GM23338 (cell line): ENCODE measurements at regions not wholly inside any gene's neighbourhood (a gene's known extent, or its start where the extent isn't known, plus 50 kb on each side); places are given as distances from the start of the nearest gene placed in this dataset.

Experiments
- ATAC-seq: fragments of 200-7000 bp; cut with Tn5 transposase; 3 replicates; pipeline ENCODE4 v1.9.1; 2020
- DNase-seq: peaks from one replicate; pipeline ENCODE4 v3.0.0-alpha.2; 2015; ENCODE audit warnings: low spot score
- H2AFZ ChIP-seq: fragments of 200-600 bp; sonication (generic); 2 replicates; pipeline ENCODE4 v1.8.0; 2016; ENCODE audit warnings: antibody characterized with exemption, mild to moderate bottlenecking, moderate library complexity
- H3F3A ChIP-seq: fragments of 200-600 bp; sonication (generic); replicated peaks from 2 replicates; pipeline ENCODE4 v1.8.0; 2017; ENCODE audit warnings: antibody characterized with exemption, mixed run types, low read depth
- H3K27ac ChIP-seq: fragments of 200-600 bp; sonication (generic); 2 replicates; pipeline ENCODE4 v1.6.1; 2016; ENCODE audit warnings: low read depth
- H3K27me3 ChIP-seq: fragments of 200-600 bp; sonication (generic); 2 replicates; pipeline ENCODE4 v1.8.0; 2016; ENCODE audit warnings: mild to moderate bottlenecking, mixed run types, moderate library complexity; ENCODE audit not compliant: insufficient read depth
- H3K36me3 ChIP-seq: fragments of 200-600 bp; sonication (generic); 2 replicates; pipeline ENCODE4 v1.8.0; 2016; ENCODE audit warnings: mild to moderate bottlenecking; ENCODE audit not compliant: insufficient read depth
- H3K4me1 ChIP-seq: fragments of 200-600 bp; sonication (generic); 2 replicates; pipeline ENCODE4 v1.8.0; 2016; ENCODE audit warnings: mild to moderate bottlenecking, moderate library complexity; ENCODE audit not compliant: insufficient read depth
- H3K4me2 ChIP-seq: fragments of 200-600 bp; sonication (generic); 2 replicates; pipeline ENCODE4 v1.7.1; 2017; ENCODE audit warnings: mixed run types
- H3K4me3 ChIP-seq: fragments of 200-600 bp; sonication (generic); 2 replicates; pipeline ENCODE4 v1.6.1; 2016; ENCODE audit warnings: mixed run types
- H3K79me2 ChIP-seq: fragments of 200-600 bp; sonication (generic); replicated peaks from 2 replicates; pipeline ENCODE4 v1.8.0; 2017; ENCODE audit warnings: mild to moderate bottlenecking; ENCODE audit not compliant: insufficient read depth
- H3K9me2 ChIP-seq: fragments of 200-600 bp; sonication (generic); 2 replicates; pipeline ENCODE4 v1.8.0; 2017; ENCODE audit not compliant: insufficient read depth
- H4K20me1 ChIP-seq: fragments of 200-600 bp; sonication (generic); replicated peaks from 2 replicates; pipeline ENCODE4 v1.8.0; 2017; ENCODE audit warnings: mild to moderate bottlenecking; ENCODE audit not compliant: insufficient read depth
- H3K27ac Mint-ChIP-seq: 2 replicates; pipeline ENCODE4 v1.8.0; 2020; ENCODE audit warnings: inconsistent platforms, mild to moderate bottlenecking, moderate library complexity, mixed read lengths
- H3K27me3 Mint-ChIP-seq: 3 replicates; pipeline ENCODE4 v1.8.0; 2022; ENCODE audit warnings: low read depth, mild to moderate bottlenecking, moderate library complexity, mixed read lengths, inconsistent platforms; ENCODE audit not compliant: insufficient read depth, poor library complexity
- H3K36me3 Mint-ChIP-seq: 3 replicates; pipeline ENCODE4 v1.8.0; 2021; ENCODE audit warnings: low read depth, mild to moderate bottlenecking, inconsistent platforms, moderate library complexity, mixed read lengths
- H3K4me1 Mint-ChIP-seq: 3 replicates; pipeline ENCODE4 v1.8.0; 2020; ENCODE audit warnings: mild to moderate bottlenecking, inconsistent platforms, mixed read lengths
- H3K4me3 Mint-ChIP-seq: 3 replicates; pipeline ENCODE4 v1.8.0; 2021; ENCODE audit warnings: moderate library complexity, mild to moderate bottlenecking, inconsistent platforms, mixed read lengths
- H3K9me3 Mint-ChIP-seq: 3 replicates; pipeline ENCODE4 v1.8.0; 2020; ENCODE audit warnings: moderate library complexity, mild to moderate bottlenecking, inconsistent platforms, mixed read lengths
- CTCF ChIP-seq, 2 experiments: fragments of 200-600 bp in 1 of 2; sonication (generic) in 1 of 2; conservative IDR thresholded peaks; 2 replicates each; pipeline versions ENCODE4 v1.5.1 to v1.6.1; 2016 to 2017; ENCODE audit warnings: antibody characterized with exemption in 2 of 2, low read depth in 2 of 2, mild to moderate bottlenecking in 2 of 2, moderate library complexity in 1 of 2
- ETS1 ChIP-seq: IDR thresholded peaks from 2 replicates; pipeline ENCODE4 v1.6.1; 2016; ENCODE audit warnings: antibody characterized with exemption
- EZH2 ChIP-seq: fragments of 200-600 bp; sonication (generic); IDR thresholded peaks from one replicate; pipeline ENCODE4 v1.8.0; 2017; ENCODE audit warnings: antibody characterized with exemption, mild to moderate bottlenecking, low read depth; ENCODE audit not compliant: unreplicated experiment
- EZH2phosphoT487 ChIP-seq: fragments of 200-600 bp; sonication (generic); IDR thresholded peaks from one replicate; pipeline ENCODE4 v1.8.1; 2018; ENCODE audit warnings: antibody characterized with exemption; ENCODE audit not compliant: unreplicated experiment
- JUNB ChIP-seq: IDR thresholded peaks from one replicate; pipeline ENCODE4 v1.6.1; 2016; ENCODE audit warnings: antibody characterized with exemption; ENCODE audit not compliant: unreplicated experiment
- ZNF331 ChIP-seq: fragments of 250-450 bp; sonication (Bioruptor Pico); IDR thresholded peaks from 2 replicates; pipeline ENCODE4 v1.5.0; 2020; ENCODE audit warnings: low read depth, mild to moderate bottlenecking, moderate library complexity
- TF ChIP-seq, protein P1 (sequence below): fragments of 250-450 bp; sonication (Bioruptor Pico); IDR thresholded peaks from 2 replicates; pipeline ENCODE4 v1.5.0; 2020; ENCODE audit warnings: mild to moderate bottlenecking, moderate library complexity
- TF ChIP-seq, protein P2 (sequence below): IDR thresholded peaks from one replicate; pipeline ENCODE4 v1.6.1; 2018; ENCODE audit warnings: antibody characterized with exemption; ENCODE audit not compliant: unreplicated experiment

GRCh38 chr3:78021710-78022109 lies 981.8 kb downstream of the ROBO2 start:
- H3K36me3 Mint-ChIP-seq: no peaks in the 10 kb centered on the region
- no peaks in the 10 kb centered on the region for H3K4me1 Mint-ChIP-seq
- TF ChIP-seq ZNF331 (CRISPR knock-in tag) (no peak), EZH2 (no peak), ETS1 (no peak), JUNB (no peak)
- no peaks in the 10 kb centered on the region for H3K36me3 ChIP-seq
- H3K27ac ChIP-seq: no peak overlapping the region
- no peaks in the 10 kb centered on the region for H3K9me3 Mint-ChIP-seq
- H3K4me3 ChIP-seq: no peak overlapping the region
- H3K4me3 Mint-ChIP-seq: no peak overlapping the region
- no peak overlapping the region for H3K27ac Mint-ChIP-seq
- no peaks in the 10 kb centered on the region for H3K79me2 ChIP-seq
- DNase-seq (no peak), ATAC-seq (no peak)
- no peaks in the 10 kb centered on the region for H3K4me1 ChIP-seq
- no peaks in the 10 kb centered on the region for H4K20me1 ChIP-seq
- peaks cover 5% of the 10 kb centered on the region for H3K27me3 Mint-ChIP-seq
- H3K9me2 ChIP-seq: no peaks in the 10 kb centered on the region; the same call in 1 of the 2 replicates
- no peaks in the 10 kb centered on the region for H3F3A ChIP-seq
- no peaks in the 10 kb centered on the region for H3K27me3 ChIP-seq
- no peak overlapping the region for H3K4me2 ChIP-seq
- no peak overlapping the region for H2AFZ ChIP-seq

DNA sequence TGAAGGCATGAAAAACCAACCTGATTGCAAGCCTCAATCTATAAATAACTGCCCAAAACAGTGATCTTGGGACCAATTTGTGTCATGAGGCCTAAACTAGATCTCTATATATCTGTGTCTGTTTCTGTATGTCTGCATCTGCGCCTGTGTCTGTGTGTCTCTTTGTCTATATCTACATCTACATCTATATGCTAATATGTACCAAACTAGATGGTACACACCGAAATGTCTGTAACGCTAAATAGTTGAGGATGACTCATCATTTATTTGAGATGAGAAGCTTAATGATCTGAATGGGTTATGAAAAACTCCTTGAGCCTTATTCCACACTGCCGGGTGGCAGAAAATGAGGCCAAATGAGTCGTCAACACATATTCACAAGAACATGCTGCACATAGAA lies 982.3 kb downstream of the ROBO2 start:
- peaks cover 4% of the 10 kb centered on the region for H3K27me3 Mint-ChIP-seq
- Histone ChIP-seq H4K20me1 (no peaks in the 10 kb centered on the region), H3K27me3 (no peaks in the 10 kb centered on the region), H3K9me2 (no peaks in the 10 kb centered on the region; the same call in 1 of the 2 replicates), H3F3A (no peaks in the 10 kb centered on the region), H3K4me2 (no peak overlapping the region), H3K4me3 (no peak overlapping the region), H3K27ac (no peak overlapping the region), H3K79me2 (no peaks in the 10 kb centered on the region), H2AFZ (peak overlapping the region; percentile 69; the same call in 1 of the 2 replicates), H3K4me1 (no peaks in the 10 kb centered on the region), H3K36me3 (no peaks in the 10 kb centered on the region)
- ATAC-seq (no peak), DNase-seq (no peak)
- no peaks in the 10 kb centered on the region for H3K9me3 Mint-ChIP-seq
- H3K4me3 Mint-ChIP-seq: no peak overlapping the region
- no peak overlapping the region for H3K27ac Mint-ChIP-seq
- H3K36me3 Mint-ChIP-seq: no peaks in the 10 kb centered on the region
- no peaks in the 10 kb centered on the region for H3K4me1 Mint-ChIP-seq
- TF ChIP-seq, protein P1, sequence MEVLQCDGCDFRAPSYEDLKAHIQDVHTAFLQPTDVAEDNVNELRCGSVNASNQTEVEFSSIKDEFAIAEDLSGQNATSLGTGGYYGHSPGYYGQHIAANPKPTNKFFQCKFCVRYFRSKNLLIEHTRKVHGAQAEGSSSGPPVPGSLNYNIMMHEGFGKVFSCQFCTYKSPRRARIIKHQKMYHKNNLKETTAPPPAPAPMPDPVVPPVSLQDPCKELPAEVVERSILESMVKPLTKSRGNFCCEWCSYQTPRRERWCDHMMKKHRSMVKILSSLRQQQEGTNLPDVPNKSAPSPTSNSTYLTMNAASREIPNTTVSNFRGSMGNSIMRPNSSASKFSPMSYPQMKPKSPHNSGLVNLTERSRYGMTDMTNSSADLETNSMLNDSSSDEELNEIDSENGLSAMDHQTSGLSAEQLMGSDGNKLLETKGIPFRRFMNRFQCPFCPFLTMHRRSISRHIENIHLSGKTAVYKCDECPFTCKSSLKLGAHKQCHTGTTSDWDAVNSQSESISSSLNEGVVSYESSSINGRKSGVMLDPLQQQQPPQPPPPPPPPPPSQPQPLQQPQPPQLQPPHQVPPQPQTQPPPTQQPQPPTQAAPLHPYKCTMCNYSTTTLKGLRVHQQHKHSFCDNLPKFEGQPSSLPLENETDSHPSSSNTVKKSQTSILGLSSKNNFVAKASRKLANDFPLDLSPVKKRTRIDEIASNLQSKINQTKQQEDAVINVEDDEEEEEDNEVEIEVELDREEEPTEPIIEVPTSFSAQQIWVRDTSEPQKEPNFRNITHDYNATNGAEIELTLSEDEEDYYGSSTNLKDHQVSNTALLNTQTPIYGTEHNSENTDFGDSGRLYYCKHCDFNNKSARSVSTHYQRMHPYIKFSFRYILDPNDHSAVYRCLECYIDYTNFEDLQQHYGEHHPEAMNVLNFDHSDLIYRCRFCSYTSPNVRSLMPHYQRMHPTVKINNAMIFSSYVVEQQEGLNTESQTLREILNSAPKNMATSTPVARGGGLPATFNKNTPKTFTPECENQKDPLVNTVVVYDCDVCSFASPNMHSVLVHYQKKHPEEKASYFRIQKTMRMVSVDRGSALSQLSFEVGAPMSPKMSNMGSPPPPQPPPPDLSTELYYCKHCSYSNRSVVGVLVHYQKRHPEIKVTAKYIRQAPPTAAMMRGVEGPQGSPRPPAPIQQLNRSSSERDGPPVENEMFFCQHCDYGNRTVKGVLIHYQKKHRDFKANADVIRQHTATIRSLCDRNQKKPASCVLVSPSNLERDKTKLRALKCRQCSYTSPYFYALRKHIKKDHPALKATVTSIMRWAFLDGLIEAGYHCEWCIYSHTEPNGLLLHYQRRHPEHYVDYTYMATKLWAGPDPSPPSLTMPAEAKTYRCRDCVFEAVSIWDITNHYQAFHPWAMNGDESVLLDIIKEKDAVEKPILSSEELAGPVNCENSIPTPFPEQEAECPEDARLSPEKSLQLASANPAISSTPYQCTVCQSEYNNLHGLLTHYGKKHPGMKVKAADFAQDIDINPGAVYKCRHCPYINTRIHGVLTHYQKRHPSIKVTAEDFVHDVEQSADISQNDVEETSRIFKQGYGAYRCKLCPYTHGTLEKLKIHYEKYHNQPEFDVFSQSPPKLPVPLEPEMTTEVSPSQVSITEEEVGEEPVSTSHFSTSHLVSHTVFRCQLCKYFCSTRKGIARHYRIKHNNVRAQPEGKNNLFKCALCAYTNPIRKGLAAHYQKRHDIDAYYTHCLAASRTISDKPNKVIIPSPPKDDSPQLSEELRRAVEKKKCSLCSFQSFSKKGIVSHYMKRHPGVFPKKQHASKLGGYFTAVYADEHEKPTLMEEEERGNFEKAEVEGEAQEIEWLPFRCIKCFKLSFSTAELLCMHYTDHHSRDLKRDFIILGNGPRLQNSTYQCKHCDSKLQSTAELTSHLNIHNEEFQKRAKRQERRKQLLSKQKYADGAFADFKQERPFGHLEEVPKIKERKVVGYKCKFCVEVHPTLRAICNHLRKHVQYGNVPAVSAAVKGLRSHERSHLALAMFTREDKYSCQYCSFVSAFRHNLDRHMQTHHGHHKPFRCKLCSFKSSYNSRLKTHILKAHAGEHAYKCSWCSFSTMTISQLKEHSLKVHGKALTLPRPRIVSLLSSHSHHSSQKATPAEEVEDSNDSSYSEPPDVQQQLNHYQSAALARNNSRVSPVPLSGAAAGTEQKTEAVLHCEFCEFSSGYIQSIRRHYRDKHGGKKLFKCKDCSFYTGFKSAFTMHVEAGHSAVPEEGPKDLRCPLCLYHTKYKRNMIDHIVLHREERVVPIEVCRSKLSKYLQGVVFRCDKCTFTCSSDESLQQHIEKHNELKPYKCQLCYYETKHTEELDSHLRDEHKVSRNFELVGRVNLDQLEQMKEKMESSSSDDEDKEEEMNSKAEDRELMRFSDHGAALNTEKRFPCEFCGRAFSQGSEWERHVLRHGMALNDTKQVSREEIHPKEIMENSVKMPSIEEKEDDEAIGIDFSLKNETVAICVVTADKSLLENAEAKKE (CRISPR knock-in tag): no peak
- TF ChIP-seq CTCF (conservative IDR thresholded peaks at IDR 0.05; ENCODE audit: low read depth in 2 of 2): no peak
- no peak for TF ChIP-seq EZH2phosphoT487
- TF ChIP-seq, protein P2, sequence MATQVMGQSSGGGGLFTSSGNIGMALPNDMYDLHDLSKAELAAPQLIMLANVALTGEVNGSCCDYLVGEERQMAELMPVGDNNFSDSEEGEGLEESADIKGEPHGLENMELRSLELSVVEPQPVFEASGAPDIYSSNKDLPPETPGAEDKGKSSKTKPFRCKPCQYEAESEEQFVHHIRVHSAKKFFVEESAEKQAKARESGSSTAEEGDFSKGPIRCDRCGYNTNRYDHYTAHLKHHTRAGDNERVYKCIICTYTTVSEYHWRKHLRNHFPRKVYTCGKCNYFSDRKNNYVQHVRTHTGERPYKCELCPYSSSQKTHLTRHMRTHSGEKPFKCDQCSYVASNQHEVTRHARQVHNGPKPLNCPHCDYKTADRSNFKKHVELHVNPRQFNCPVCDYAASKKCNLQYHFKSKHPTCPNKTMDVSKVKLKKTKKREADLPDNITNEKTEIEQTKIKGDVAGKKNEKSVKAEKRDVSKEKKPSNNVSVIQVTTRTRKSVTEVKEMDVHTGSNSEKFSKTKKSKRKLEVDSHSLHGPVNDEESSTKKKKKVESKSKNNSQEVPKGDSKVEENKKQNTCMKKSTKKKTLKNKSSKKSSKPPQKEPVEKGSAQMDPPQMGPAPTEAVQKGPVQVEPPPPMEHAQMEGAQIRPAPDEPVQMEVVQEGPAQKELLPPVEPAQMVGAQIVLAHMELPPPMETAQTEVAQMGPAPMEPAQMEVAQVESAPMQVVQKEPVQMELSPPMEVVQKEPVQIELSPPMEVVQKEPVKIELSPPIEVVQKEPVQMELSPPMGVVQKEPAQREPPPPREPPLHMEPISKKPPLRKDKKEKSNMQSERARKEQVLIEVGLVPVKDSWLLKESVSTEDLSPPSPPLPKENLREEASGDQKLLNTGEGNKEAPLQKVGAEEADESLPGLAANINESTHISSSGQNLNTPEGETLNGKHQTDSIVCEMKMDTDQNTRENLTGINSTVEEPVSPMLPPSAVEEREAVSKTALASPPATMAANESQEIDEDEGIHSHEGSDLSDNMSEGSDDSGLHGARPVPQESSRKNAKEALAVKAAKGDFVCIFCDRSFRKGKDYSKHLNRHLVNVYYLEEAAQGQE: no peak
- no peak for TF ChIP-seq ETS1
